Gastroesophageal sphincter (tissue), 3 donors: ENCODE measurements at regions not wholly inside any gene's neighbourhood (a gene's known extent, or its start where the extent isn't known, plus 50 kb on each side); places are given as distances from the start of the nearest gene placed in this dataset.

Experiments used
- CTCF ChIP-seq, 4 experiments: fragments of 200-600 bp in 2 of 4; fragments of 450-650 bp in 2 of 4; sonication (generic) in 1 of 4; IDR thresholded peaks; one replicate each; pipeline ENCODE4 v1.5.1; 2017 to 2019; ENCODE audit warnings: antibody characterized with exemption in 4 of 4, mild to moderate bottlenecking in 2 of 4, moderate library complexity in 2 of 4
- POLR2A ChIP-seq, 2 donors: fragments of 450-650 bp; IDR thresholded peaks; one replicate each; pipeline ENCODE4 v1.6.1; 2017; ENCODE audit warnings: antibody characterized with exemption in 2 of 2, mild to moderate bottlenecking in 2 of 2, moderate library complexity in 1 of 2
- POLR2AphosphoS5 ChIP-seq: sonication (generic); formaldehyde crosslinking; IDR thresholded peaks from one replicate; pipeline ENCODE4 v1.6.1; 2017; ENCODE audit warnings: antibody characterized with exemption

- TF ChIP-seq CTCF (IDR thresholded peaks at IDR 0.05) (no peak), POLR2AphosphoS5 (peak; percentile 38), POLR2A (IDR thresholded peaks at IDR 0.05) (no peak)
These were observed 167.3 kb downstream of the PJA1 start for GRCh38 chrX:68997911-68998310.
